ENCODE measurements at regions not wholly inside any gene's neighbourhood (a gene's known extent, or its start where the extent isn't known, plus 50 kb on each side); places are given as distances from the start of the nearest gene placed in this dataset.

DNA sequence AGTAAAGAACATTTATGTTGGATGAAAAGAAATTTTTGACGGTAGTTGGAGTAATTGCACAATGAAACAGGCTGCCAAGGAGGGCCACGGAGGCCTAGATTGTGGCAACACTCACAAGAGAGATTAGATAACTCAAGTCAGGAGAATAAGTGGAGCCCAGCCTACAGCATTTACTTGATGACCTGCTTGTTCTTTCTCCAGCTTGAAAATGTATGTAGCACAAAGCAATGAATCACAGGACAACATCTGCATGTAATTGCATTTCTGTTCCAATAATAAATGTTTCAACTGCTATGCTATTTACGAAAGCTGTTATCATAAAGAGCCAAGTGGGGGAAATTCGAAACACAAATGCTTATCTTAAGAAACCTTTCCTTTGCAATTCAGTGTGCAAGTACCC is 221.2 kb upstream of the MID1 start:
- Histone ChIP-seq H3K36me3 (ENCODE audit: control insufficient read depth in 4 of 4, insufficient read depth in 3 of 4, low read depth in 1 of 4, low read length in 3 of 4) (no peaks in the 10 kb centered on the region), H3K9me3 (ENCODE audit: control insufficient read depth in 4 of 4, low read length in 3 of 4) (no peaks in the 10 kb centered on the region), H3K4me3 (ENCODE audit: low read depth in 1 of 3, low read length in 3 of 3) (no peak overlapping the region), H3K9ac (ENCODE audit: low read depth in 1 of 2, low read length in 2 of 2) (no peak overlapping the region), H3K27me3 (ENCODE audit: control insufficient read depth in 4 of 4, insufficient read depth in 4 of 4, low read length in 3 of 4) (no peaks in the 10 kb centered on the region), H3K4me1 (ENCODE audit: control insufficient read depth in 4 of 4, insufficient read depth in 4 of 4, low read length in 3 of 4) (no peaks in the 10 kb centered on the region), H3K27ac (ENCODE audit: low read depth in 1 of 2, low read length in 2 of 2) (no peak overlapping the region)
- no peak for DNase-seq (ENCODE audit: low spot score)
- 70% methylated on average over 4 of the region's 4 CpGs for WGBS
- TF ChIP-seq HNF4A (conservative IDR thresholded peaks at IDR 0.05) = no peak
- TF ChIP-seq RAD21 (IDR thresholded peaks at IDR 0.05) = no peak
- no peak for TF ChIP-seq NR2F2 (IDR thresholded peaks at IDR 0.05)
- TF ChIP-seq JUND (IDR thresholded peaks at IDR 0.05) = no peak
- no peak for TF ChIP-seq ATF3 (IDR thresholded peaks at IDR 0.05)
- TF ChIP-seq, protein P1, sequence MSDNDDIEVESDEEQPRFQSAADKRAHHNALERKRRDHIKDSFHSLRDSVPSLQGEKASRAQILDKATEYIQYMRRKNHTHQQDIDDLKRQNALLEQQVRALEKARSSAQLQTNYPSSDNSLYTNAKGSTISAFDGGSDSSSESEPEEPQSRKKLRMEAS (IDR thresholded peaks at IDR 0.05) = no peak

DNA sequence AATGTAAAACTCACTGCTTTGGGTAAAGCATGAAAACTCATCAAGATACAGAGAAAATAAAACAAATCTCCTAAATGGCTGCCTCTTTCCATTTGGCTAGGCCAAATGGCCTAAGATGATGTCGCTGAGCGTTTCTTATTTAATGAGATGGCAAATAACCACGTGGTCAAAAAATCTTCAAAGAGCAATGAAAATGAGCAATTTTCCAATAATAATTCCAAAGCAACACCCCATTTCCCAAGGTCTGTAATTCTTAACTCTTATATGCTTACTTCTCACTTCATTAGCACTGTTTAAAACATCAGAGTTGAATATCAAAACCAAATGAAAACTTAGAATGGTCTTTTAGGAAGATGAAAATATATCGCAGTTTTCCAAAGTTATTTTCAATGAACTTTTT is 222.3 kb upstream of the MID1 start:
- TF ChIP-seq RAD21 (IDR thresholded peaks at IDR 0.05) = no peak
- no peak for TF ChIP-seq FOXA2 (IDR thresholded peaks at IDR 0.05)
- TF ChIP-seq HNF4G (IDR thresholded peaks at IDR 0.05) = no peak
- no peak for TF ChIP-seq CTCF (IDR thresholded peaks at IDR 0.05; ENCODE audit: low read depth, low read length, missing input control)
- H3K9ac ChIP-seq (ENCODE audit: low read depth in 1 of 2, low read length in 2 of 2) = no peak overlapping the region
- H3K27me3 ChIP-seq (ENCODE audit: control insufficient read depth in 4 of 4, insufficient read depth in 4 of 4, low read length in 3 of 4) = no peaks in the 10 kb centered on the region
- no peak overlapping the region for H3K4me3 ChIP-seq (ENCODE audit: low read depth in 1 of 3, low read length in 3 of 3)
- no peaks in the 10 kb centered on the region for H3K4me1 ChIP-seq (ENCODE audit: control insufficient read depth in 4 of 4, insufficient read depth in 4 of 4, low read length in 3 of 4)
- no peaks in the 10 kb centered on the region for H3K9me3 ChIP-seq (ENCODE audit: control insufficient read depth in 4 of 4, low read length in 3 of 4)
- DNase-seq (ENCODE audit: low spot score) = no peak
- 86% methylated on average over 4 of the region's 4 CpGs for WGBS
- H3K27ac ChIP-seq (ENCODE audit: low read depth in 1 of 2, low read length in 2 of 2) = no peak overlapping the region
- no peaks in the 10 kb centered on the region for H3K36me3 ChIP-seq (ENCODE audit: control insufficient read depth in 4 of 4, insufficient read depth in 3 of 4, low read depth in 1 of 4, low read length in 3 of 4)

- no peaks in the 10 kb centered on the region for H3K36me3 ChIP-seq (ENCODE audit: control insufficient read depth in 4 of 4, insufficient read depth in 3 of 4, low read depth in 1 of 4, low read length in 3 of 4)
- DNase-seq (ENCODE audit: low spot score) = no peak
- H3K27ac ChIP-seq (ENCODE audit: low read depth in 1 of 2, low read length in 2 of 2) = no peak overlapping the region
- H3K4me3 ChIP-seq (ENCODE audit: low read depth in 1 of 3, low read length in 3 of 3) = no peak overlapping the region
- H3K9me3 ChIP-seq (ENCODE audit: control insufficient read depth in 4 of 4, low read length in 3 of 4) = no peaks in the 10 kb centered on the region
- TF ChIP-seq EGR1 (IDR thresholded peaks at IDR 0.05; ENCODE audit: low read depth in 2 of 2) = no peak
- no peak for TF ChIP-seq TAF1 (conservative IDR thresholded peaks at IDR 0.05)
- TF ChIP-seq NR2F2 (IDR thresholded peaks at IDR 0.05) = no peak
- no peak overlapping the region for H3K9ac ChIP-seq (ENCODE audit: low read depth in 1 of 2, low read length in 2 of 2)
- no peaks in the 10 kb centered on the region for H3K4me1 ChIP-seq (ENCODE audit: control insufficient read depth in 4 of 4, insufficient read depth in 4 of 4, low read length in 3 of 4)
- no peaks in the 10 kb centered on the region for H3K27me3 ChIP-seq (ENCODE audit: control insufficient read depth in 4 of 4, insufficient read depth in 4 of 4, low read length in 3 of 4)
These were observed 226.9 kb upstream of the MID1 start for GRCh38 chrX:10847333-10847732.

DNA sequence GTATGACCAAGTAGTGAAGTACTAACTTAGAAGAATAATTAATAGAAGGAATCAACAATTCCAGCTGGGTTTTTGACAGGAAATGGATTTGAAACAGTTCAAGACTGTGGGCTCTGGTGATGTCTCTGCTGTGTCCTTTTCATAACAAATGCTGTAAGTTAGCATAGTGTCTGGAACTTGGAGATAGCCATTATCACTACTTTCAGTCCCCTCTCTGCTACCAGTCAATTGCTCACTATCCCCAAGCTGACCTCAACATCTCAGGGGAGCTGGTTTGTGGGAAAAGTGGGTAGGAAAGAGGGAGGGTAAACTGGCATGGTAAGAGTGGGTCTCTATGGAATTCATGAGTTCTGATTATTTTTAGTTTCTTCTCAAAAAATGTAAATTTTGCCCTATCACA is 231.4 kb upstream of the MID1 start:
- Histone ChIP-seq H3K36me3 (ENCODE audit: control insufficient read depth in 4 of 4, insufficient read depth in 3 of 4, low read depth in 1 of 4, low read length in 3 of 4) (no peaks in the 10 kb centered on the region), H3K9me3 (ENCODE audit: control insufficient read depth in 4 of 4, low read length in 3 of 4) (no peaks in the 10 kb centered on the region), H3K4me1 (ENCODE audit: control insufficient read depth in 4 of 4, insufficient read depth in 4 of 4, low read length in 3 of 4) (peaks cover 0 to 4% (median 0%) of the 10 kb centered on the region in 4 donors), H3K4me3 (ENCODE audit: low read depth in 1 of 3, low read length in 3 of 3) (no peak overlapping the region), H3K27ac (ENCODE audit: low read depth in 1 of 2, low read length in 2 of 2) (no peak overlapping the region), H3K27me3 (ENCODE audit: control insufficient read depth in 4 of 4, insufficient read depth in 4 of 4, low read length in 3 of 4) (peaks cover 0 to 3% (median 0%) of the 10 kb centered on the region in 4 donors), H3K9ac (ENCODE audit: low read depth in 1 of 2, low read length in 2 of 2) (no peak overlapping the region)
- no peak for TF ChIP-seq GABPA (IDR thresholded peaks at IDR 0.05 in 1 of 2, conservative IDR thresholded peaks at IDR 0.05 in 1 of 2)
- TF ChIP-seq JUND (IDR thresholded peaks at IDR 0.05) = no peak
- TF ChIP-seq SP1 (IDR thresholded peaks at IDR 0.05) = no peak
- no peak for TF ChIP-seq RXRA (IDR thresholded peaks at IDR 0.05)
- no peak for TF ChIP-seq YY1 (IDR thresholded peaks at IDR 0.05)
- TF ChIP-seq NR2F2 (IDR thresholded peaks at IDR 0.05) = no peak
- TF ChIP-seq REST (IDR thresholded peaks at IDR 0.05) = no peak
- no peak for DNase-seq (ENCODE audit: low spot score)
